Activated T-cell treated with anti-CD3 and anti-CD28 coated beads, Interleukin-2, amount 50 U/mL, for 1 hour (primary cell): ENCODE measurements at regions not wholly inside any gene's neighbourhood (a gene's known extent, or its start where the extent isn't known, plus 50 kb on each side); places are given as distances from the start of the nearest gene placed in this dataset.
"Not testable (repeated sequence)": the region's sequence is repeated elsewhere in the genome, so short reads cannot be mapped to it uniquely, and the experiment has no call there.

ENCODE experiments used
- DNase-seq: peaks from one replicate; pipeline ENCODE4 v3.0.0-alpha.2; 2020

DNA sequence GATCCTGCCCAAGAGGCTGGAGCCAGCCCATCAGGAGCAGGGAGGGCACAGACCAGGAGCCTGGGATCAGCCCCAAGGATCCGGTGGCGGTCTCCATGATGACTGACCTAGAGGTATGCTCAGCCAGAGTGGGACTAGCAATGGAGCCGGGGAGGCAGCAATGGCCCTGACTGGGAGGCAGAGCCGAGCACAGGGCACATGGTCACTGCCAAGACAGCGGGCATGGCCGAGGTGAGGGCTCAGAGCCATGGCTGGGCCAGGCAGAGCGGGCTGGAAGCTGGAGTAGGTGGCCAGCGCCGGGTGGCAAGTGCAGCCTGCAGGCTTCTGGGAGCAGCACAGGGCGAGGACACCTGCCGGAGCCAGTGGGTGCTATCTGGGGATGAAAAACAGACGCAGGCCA is 259.3 kb downstream of the BCL11B start:
- no peak for DNase-seq

GRCh38 chr14:99015833-99016232 is 256.2 kb downstream of the BCL11B start:
- DNase-seq = no peak

GRCh38 chr14:99023371-99023770 is 248.6 kb downstream of the BCL11B start:
- DNase-seq = no peak

GRCh38 chr14:99024926-99025325 is 247.1 kb downstream of the BCL11B start:
- no peak for DNase-seq

DNA sequence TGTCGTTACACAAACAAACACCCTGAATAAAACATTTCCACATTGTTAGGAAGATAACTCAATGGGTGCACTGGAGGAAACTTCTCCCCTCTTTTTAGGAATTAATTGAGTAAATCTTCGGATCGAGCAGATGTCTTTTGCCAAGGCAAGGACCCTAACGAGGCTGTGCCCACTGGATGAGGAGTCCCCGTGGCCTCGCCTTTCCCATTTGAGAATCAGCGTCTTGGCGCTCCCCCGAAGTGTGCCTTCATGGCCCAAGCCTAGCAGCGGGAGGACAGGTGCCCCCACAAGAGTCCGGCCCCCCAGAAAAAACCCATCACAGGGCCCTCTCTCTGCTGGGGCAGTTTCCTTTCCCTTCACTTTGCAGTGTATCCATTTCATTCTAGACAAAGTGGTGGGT is 246.6 kb downstream of the BCL11B start:
- DNase-seq = no peak

- no peak for DNase-seq
Observed at GRCh38 chr14:99026471-99026870, 245.5 kb downstream of the BCL11B start.

GRCh38 chr14:99028041-99028440 is 244.0 kb downstream of the BCL11B start:
- no peak for DNase-seq

GRCh38 chr14:99028521-99028920 is 243.5 kb downstream of the BCL11B start:
- no peak for DNase-seq

DNA sequence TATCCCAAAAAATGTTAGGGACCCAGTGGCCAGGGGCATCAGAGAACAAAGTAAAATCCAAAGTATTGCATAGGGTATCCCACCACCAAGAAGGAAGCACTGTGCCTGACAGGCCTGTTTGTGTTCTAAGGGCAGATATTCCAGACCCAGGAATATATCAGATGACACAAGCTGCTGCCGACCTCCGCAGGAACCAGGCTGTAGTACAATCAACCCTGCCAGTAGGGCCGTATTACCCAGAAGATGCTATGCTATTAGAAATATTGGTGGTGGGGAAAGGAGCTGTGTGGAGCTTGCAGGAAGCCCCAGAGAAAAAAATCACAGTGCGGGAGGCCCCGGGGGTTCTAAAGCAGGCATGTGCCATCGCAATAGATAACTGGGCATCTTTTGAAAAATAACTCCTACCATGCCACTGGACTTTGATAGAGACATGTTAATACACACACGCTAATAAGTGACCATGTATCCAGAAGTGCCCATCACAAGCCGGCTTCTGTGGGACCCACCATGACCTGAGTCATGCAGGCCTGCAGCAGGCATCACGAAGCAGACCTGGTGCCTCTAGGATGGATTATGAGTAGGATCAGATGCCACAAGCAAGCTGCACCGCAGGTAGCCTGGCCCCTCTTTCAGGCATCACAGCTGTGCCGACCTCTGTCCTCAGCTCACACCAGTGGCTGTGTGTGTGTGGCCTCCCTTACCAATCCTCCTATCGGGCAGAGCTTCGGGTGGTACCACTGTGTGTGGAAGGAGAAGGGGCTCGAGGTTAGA is 242.7 kb downstream of the BCL11B start:
- no peak for DNase-seq

GRCh38 chr14:99029916-99030305 is 242.1 kb downstream of the BCL11B start:
- no peak for DNase-seq

- DNase-seq = no peak
Observed at GRCh38 chr14:99030454-99030853, 241.5 kb downstream of the BCL11B start.

GRCh38 chr14:99032759-99033158 is 239.2 kb downstream of the BCL11B start:
- DNase-seq = no peak

GRCh38 chr14:99033951-99034350 is 238.0 kb downstream of the BCL11B start:
- no peak for DNase-seq

DNA sequence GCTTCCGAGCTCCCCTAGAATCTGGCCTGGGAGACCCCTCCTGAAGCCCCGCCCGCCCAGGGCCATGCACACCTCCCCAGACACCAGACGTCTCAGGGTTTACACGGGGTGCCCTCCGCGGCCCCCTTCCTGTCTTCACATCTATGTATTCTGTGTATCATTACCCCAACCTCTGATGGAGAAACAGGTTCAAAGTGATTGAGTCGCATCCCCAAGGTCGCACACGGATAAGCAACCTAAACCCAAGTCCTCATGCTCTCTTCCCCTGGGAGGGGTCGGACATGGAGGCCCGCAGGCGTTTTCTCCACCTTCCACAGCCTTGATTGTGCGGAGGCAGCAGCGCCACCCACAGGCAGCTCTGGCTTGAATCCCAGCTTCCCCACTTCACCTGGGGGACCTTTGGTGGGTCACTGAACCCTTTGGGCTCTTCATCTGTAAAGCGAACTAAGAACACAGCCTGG is 237.3 kb downstream of the BCL11B start:
- no peak for DNase-seq

DNA sequence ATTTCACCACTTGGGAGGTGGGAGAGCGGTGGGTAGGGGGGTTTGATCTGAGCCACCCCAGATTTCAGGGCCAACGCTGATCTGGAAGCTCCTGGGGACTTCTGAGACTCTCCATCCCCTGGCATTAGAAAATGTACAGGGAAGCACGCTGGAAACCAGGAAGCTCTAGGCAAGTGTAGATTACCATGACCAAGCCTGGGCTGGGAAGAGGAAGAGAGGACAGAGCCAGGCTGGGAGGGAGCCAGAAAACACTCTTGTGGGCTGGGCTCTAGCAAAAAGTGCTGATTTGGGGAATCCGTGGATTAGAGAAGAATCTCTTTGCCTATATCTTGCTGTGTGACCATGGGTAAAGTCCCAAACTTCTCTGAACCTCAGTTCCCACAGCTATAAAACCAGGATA is 236.7 kb downstream of the BCL11B start:
- DNase-seq = no peak

GRCh38 chr14:99035712-99036610 is 236.0 kb downstream of the BCL11B start:
- no peak for DNase-seq

DNA sequence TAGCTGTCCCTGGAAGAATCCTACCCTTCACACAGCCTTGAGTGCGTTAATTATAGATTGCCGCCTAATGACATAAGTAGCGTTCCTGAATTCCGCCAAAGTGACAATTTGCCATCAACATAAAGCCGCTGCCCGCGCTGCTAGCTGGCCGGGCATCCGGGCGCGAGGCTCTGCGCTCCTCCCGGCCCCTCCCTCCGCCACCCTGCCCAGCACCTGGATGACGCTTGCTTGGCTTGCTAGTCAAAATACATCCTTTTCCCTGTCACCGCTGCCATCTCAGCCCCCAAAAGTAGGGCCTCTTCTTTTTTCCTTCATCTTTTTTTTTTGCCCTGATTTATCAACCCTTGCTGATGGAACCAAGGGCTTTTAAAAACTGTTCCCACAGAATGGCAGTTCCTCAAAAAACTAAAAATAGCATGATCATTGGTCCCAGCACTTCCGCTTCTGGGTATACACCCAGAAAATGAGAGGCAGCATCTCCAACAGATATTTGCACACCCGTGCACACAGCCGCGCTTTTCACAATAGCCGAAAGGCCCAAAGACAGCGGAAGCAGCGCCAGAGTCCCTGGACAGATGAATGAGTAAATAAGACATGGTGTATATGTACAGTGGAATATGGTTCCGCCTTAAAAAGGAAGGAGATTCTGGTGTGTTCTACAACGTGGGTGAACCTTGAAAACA is 235.2 kb downstream of the BCL11B start:
- no peak for DNase-seq

DNA sequence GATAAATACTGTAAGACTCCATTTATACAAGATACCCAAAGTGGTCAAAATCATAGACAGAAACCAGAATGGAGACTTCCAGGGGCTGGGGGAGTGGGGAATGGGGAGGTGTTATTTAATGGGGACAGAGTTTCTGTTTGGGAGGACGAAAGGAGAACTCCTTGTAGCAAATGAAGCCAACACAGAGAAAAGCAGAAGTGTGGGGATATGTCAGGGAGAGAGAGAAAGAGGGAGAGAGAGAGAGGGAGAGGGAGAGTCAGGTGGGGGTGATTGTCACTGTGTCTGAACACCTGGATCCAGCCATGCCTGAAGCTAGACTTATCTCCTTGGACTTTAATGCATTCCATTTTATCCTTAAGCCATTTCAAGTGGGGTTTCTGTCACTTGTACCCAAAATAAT is 234.7 kb downstream of the BCL11B start:
- not testable (repeated sequence) for DNase-seq

DNA sequence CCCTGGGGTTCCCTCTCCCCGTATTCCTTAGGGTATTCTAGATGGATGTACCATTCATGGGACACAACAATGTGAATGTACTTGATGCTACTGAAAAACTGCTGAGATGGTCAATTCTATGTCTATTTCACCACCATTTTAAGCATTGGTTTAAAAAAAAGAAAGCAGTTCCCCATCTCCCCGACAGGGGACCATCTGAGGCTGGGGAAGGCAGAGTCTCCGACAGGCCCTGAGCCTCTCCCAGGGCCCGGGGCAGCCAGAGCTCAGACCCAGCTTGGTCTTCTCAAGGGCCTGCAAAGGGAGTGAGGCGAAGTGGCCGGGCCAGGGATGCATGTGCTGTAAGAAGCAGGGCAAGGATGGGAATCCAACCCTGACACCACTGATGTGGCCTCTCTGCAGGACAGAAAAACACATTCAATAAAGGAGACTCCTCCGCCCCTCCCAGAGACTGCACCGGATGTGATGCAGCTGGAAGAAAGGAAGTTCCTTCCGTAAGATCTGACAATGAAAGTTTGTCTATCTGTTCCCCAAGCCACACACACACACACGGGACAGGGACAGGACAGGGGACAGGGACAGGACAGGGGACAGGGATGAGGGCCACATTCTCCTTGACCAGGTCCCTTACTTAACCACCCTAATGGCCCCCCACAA is 234.1 kb downstream of the BCL11B start:
- no peak for DNase-seq

DNA sequence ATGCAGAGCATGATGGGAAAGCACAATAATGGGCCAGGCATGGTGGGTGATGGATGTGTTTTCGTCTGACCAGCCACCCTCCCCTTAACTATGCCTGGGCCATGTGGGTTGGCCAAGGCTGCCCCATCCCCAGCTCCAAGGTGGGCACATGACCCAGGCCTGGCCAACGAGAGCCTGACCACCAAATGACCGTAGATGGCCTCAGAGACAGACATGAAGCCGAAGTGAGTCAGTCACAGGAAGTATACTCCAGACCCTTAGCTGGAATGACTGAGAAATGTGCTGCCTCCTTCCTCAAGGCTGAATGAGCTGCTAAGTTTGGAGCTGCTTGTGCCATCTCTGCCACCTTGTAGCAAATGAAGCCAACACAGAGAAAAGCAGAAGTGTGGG is 233.6 kb downstream of the BCL11B start:
- no peak for DNase-seq

DNA sequence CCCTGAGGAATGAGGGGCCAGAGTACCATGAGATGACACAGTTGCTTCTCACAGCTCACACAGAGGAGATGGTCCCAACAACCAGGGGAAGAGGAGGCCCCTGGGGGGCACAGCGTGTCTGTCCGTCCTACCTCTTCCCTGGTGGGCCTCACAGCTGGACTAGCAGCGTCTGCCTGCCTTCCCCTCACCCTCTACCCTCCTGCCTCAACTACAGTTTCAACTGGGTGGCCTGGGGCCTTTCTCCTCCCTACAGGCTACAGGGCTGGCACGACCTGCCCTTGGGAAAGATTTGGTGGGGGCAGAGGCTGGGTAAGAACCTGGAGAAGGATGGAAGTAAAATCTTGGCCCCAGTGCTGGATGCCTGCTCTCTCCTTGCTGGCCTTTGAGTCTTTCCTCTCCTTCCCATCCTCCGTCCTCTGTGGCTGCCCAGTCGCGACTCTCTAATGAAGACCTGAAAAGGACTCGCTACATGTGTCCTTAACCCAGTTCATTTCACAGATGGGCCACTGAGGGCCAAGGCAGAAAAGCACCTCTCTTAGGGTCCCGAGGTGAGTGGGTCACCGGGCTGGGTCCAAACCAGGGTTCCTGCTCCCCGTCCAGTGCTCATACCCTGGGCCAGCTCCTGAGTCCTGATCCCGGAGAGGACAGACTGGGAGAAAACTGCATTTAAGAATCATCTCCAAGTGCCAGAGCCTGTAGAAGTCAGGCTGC is 232.5 kb downstream of the BCL11B start:
- DNase-seq = no peak

GRCh38 chr14:99040052-99040451 is 231.9 kb downstream of the BCL11B start:
- no peak for DNase-seq
